ENCODE measurements at regions not wholly inside any gene's neighbourhood (a gene's known extent, or its start where the extent isn't known, plus 50 kb on each side); places are given as distances from the start of the nearest gene placed in this dataset.

GRCh38 chr13:47572375-47572774 lies 428.7 kb downstream of the SUCLA2 start:
- peaks cover 37% of the 10 kb centered on the region for H3K9me3 ChIP-seq (ENCODE audit: severe bottlenecking)
- H3K27me3 ChIP-seq (ENCODE audit: insufficient read depth, low read depth, severe bottlenecking) = no peaks in the 10 kb centered on the region
- DNase-seq = no peak
- no peaks in the 10 kb centered on the region for H3K36me3 ChIP-seq
- no peak overlapping the region for H3K4me3 ChIP-seq (ENCODE audit: low read depth, low read length)
- TF ChIP-seq CTCF (IDR thresholded peaks at IDR 0.05; ENCODE audit: low read depth, low read length) = no peak
- no peak overlapping the region for H3K27ac ChIP-seq

GRCh38 chr13:47564041-47564440 lies 437.0 kb downstream of the SUCLA2 start:
- Histone ChIP-seq H3K36me3 (no peaks in the 10 kb centered on the region), H3K4me3 (ENCODE audit: low read depth, low read length) (no peak overlapping the region), H3K27ac (peak overlapping the region; percentile 10; the same call in 1 of the 2 replicates), H3K27me3 (ENCODE audit: insufficient read depth, low read depth, severe bottlenecking) (no peaks in the 10 kb centered on the region), H3K9me3 (ENCODE audit: severe bottlenecking) (peaks cover 11% of the 10 kb centered on the region)
- TF ChIP-seq CTCF (IDR thresholded peaks at IDR 0.05; ENCODE audit: low read depth, low read length) = no peak
- DNase-seq = peak; percentile 89

- Histone ChIP-seq H3K4me3 (ENCODE audit: low read depth, low read length) (no peak overlapping the region), H3K27me3 (ENCODE audit: insufficient read depth, low read depth, severe bottlenecking) (no peaks in the 10 kb centered on the region), H3K27ac (no peak overlapping the region), H3K36me3 (no peaks in the 10 kb centered on the region), H3K9me3 (ENCODE audit: severe bottlenecking) (no peaks in the 10 kb centered on the region)
- no peak for DNase-seq
- TF ChIP-seq CTCF (IDR thresholded peaks at IDR 0.05; ENCODE audit: low read depth, low read length) = no peak
These were observed 444.4 kb downstream of the SUCLA2 start for GRCh38 chr13:47556703-47557102.

- no peaks in the 10 kb centered on the region for H3K36me3 ChIP-seq
- no peaks in the 10 kb centered on the region for H3K27me3 ChIP-seq (ENCODE audit: insufficient read depth, low read depth, severe bottlenecking)
- DNase-seq = no peak
- TF ChIP-seq CTCF (IDR thresholded peaks at IDR 0.05; ENCODE audit: low read depth, low read length) = no peak
- no peak overlapping the region for H3K27ac ChIP-seq
- no peak overlapping the region for H3K4me3 ChIP-seq (ENCODE audit: low read depth, low read length)
- H3K9me3 ChIP-seq (ENCODE audit: severe bottlenecking) = no peaks in the 10 kb centered on the region
These were observed 445.8 kb downstream of the SUCLA2 start for GRCh38 chr13:47555235-47555634.

- no peaks in the 10 kb centered on the region for H3K9me3 ChIP-seq (ENCODE audit: severe bottlenecking)
- DNase-seq = no peak
- H3K4me3 ChIP-seq (ENCODE audit: low read depth, low read length) = no peak overlapping the region
- no peaks in the 10 kb centered on the region for H3K36me3 ChIP-seq
- H3K27me3 ChIP-seq (ENCODE audit: insufficient read depth, low read depth, severe bottlenecking) = no peaks in the 10 kb centered on the region
- H3K27ac ChIP-seq = no peak overlapping the region
- no peak for TF ChIP-seq CTCF (IDR thresholded peaks at IDR 0.05; ENCODE audit: low read depth, low read length)
These were observed 447.6 kb downstream of the SUCLA2 start for GRCh38 chr13:47553329-47553977.

- DNase-seq = no peak
- Histone ChIP-seq H3K27me3 (ENCODE audit: insufficient read depth, low read depth, severe bottlenecking) (no peaks in the 10 kb centered on the region), H3K36me3 (no peaks in the 10 kb centered on the region), H3K9me3 (ENCODE audit: severe bottlenecking) (no peaks in the 10 kb centered on the region), H3K4me3 (ENCODE audit: low read depth, low read length) (no peak overlapping the region), H3K27ac (no peak overlapping the region)
- no peak for TF ChIP-seq CTCF (IDR thresholded peaks at IDR 0.05; ENCODE audit: low read depth, low read length)
These were observed 451.8 kb downstream of the SUCLA2 start for GRCh38 chr13:47549219-47549752.

Data from WERI-Rb-1 (cell line).